Astrocyte of the spinal cord (primary cell): ENCODE measurements at regions not wholly inside any gene's neighbourhood (a gene's known extent, or its start where the extent isn't known, plus 50 kb on each side); places are given as distances from the start of the nearest gene placed in this dataset.

Source experiments
- DNase-seq: peaks from one replicate; pipeline ENCODE4 v3.0.0; 2011; ENCODE audit warnings: low read depth, low spot score
- H3K4me3 ChIP-seq: 2 replicates; pipeline ENCODE4 v1.5.1; 2011; ENCODE audit warnings: low read depth, mild to moderate bottlenecking, low read length, moderate library complexity
- in situ Hi-C: cut with HindIII; loops from 2 replicates; pipeline ENCODE4 v1.10.0; 2017; ENCODE audit warnings: low sequenced_read_pairs
- TF ChIP-seq, protein P1 (sequence below): IDR thresholded peaks from 2 replicates; pipeline ENCODE4 v1.5.1; 2012; ENCODE audit warnings: low read depth, mild to moderate bottlenecking, low read length, inconsistent platforms

DNA sequence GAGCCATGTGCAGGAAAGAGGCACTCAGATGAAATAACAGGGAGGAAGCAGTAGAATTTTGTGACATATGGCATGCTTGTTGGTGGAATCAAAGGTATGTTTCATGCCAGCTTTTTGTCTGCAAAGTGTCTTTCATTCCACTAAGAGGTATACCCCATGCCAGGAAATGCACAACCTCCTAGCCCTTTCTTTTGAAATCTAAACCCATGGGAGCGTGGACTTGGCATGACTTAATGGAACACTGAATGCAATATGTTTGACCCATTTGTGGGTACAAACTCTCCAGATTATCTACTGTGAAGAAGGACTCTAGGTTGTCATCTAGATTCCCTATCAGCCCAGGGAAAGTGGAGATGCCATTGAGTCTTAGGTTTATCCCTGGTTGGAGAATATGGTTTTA lies 338.3 kb upstream of the TEX13C start:
- DNase-seq = no peak
- no peak overlapping the region for H3K4me3 ChIP-seq
- in situ Hi-C loops = no loop called here
- TF ChIP-seq, protein P1, sequence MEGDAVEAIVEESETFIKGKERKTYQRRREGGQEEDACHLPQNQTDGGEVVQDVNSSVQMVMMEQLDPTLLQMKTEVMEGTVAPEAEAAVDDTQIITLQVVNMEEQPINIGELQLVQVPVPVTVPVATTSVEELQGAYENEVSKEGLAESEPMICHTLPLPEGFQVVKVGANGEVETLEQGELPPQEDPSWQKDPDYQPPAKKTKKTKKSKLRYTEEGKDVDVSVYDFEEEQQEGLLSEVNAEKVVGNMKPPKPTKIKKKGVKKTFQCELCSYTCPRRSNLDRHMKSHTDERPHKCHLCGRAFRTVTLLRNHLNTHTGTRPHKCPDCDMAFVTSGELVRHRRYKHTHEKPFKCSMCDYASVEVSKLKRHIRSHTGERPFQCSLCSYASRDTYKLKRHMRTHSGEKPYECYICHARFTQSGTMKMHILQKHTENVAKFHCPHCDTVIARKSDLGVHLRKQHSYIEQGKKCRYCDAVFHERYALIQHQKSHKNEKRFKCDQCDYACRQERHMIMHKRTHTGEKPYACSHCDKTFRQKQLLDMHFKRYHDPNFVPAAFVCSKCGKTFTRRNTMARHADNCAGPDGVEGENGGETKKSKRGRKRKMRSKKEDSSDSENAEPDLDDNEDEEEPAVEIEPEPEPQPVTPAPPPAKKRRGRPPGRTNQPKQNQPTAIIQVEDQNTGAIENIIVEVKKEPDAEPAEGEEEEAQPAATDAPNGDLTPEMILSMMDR = no peak

DNA sequence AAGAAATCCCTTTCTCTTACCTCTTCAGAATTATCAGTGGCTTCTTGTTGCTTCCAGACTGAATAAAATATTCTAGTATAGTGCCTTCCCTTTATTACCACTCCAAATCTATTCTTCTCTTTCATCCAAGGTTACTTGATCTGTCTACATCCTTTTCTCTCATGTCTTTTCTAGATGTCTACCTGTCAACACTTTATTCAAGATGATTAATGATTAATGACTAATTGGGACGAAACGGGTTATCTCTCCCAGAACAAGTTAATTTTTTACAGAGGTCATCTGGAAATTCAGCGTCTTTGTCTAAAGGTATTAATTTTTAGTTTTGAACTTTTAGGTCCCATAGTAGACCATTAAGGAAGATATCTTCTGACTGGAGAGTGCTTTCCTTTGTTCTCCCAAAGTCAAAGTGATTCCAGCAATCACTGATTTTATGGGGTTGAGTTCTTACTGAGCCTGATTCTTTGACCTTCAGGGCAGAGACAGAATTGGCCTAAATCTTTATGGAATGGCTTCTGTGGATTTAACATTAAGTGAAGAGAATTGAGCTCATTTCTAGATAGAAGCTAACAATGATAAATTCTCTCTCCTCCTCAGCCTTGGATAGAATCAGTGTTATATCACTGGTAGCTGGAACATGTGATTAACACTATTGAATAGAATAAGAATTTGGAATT lies 335.4 kb upstream of the TEX13C start:
- in situ Hi-C loops = no loop called here
- no peak for DNase-seq
- H3K4me3 ChIP-seq = no peak overlapping the region
- TF ChIP-seq, protein P1 = no peak

DNA sequence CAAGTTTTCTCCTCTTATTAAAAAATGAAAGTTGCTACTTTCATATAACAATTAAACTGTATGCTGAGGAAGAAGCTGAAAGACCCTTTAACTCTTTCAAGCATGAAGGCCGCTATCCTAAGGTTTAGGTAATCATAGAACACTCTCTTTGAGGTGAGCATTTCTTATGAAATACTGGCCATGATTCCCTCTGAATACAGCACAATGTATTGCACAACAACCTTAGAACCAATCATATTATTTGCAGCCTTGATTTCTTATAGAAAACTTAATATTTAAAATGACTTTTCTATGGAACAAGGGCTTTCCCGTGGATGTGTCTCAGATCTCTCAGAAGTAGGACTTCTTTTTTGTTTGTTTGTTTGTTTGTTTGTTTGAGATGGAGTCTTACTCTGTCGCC lies 333.4 kb upstream of the TEX13C start:
- TF ChIP-seq, protein P1 = no peak
- H3K4me3 ChIP-seq = no peak overlapping the region
- DNase-seq = no peak
- in situ Hi-C loops = no loop called here

DNA sequence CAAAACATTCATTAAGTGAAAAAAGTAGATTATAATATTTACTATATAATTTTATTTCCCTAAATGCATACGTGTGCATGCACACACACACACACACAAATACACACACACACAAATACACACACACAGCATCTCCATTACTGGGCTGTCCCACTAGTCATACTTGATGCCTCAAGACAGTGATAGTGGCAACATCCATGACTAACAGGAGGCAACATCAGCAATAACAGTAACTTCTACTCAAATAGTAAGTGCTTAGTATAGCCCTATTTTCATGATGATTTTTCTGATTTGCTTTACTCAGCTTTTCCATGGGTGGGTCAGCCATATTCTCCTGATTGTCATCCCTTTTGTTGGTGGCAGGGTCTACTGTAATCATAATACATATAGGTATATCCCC lies 325.9 kb upstream of the TEX13C start:
- no peak for DNase-seq
- TF ChIP-seq, protein P1 = no peak
- no peak overlapping the region for H3K4me3 ChIP-seq
- in situ Hi-C loops = no loop called here

DNA sequence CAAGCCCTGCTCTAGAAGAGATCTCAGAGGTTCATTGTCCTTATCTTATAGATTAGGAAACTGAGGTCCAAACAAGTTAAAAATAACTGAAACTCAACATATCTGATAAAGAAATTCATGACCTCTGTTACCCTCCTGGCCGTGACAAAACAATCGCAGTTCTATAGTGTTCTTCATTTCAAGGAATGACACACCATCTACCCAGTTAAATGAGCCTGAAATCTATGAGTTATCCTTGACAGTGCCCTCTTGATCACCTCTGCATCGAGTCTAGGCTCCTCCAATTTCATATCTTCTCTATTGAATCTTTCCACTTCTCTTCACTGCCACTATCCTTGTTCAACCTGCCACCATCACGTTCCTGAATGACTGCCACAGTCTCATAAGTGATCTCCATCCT lies 325.3 kb upstream of the TEX13C start:
- no peak overlapping the region for H3K4me3 ChIP-seq

DNA sequence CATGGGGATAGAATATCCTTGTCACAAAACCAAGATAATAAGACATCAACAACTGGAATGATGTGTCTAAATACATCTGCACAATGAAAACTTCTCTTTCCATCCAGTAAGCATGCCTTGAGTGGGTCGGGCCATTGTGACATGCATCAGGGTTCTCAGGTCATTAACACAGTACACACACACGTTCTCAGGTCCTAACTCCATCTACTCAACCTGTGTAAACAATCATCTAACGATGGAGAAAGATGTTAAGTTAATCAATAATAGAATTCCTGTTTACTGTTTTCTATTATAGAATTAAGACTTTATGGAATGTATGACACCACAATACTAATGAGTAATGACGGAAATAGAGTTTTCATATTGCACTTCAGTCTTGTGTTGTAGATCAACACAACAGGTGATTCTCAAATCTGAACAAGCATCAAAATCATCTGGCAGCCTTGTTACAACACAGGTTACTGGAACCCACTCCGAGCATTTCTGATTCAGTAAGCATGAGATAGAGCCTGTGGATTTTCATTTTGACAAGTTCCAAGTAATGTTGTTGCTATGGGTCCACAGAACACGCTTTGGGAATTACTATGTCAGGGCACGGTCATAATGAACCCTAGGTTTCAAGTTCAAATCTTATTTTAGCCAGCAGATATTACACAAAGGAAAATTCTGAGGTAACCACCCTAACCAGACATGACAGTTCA lies 315.8 kb upstream of the TEX13C start:
- TF ChIP-seq, protein P1 = no peak
- no peak overlapping the region for H3K4me3 ChIP-seq
- DNase-seq = no peak
- in situ Hi-C loops = no loop called here

More for the DNA sequence above, 325.3 kb upstream of the TEX13C start:
- in situ Hi-C loops = no loop called here
- DNase-seq = no peak
- TF ChIP-seq, protein P1 = no peak
